Astrocyte of the spinal cord (primary cell): ENCODE measurements at regions not wholly inside any gene's neighbourhood (a gene's known extent, or its start where the extent isn't known, plus 50 kb on each side); places are given as distances from the start of the nearest gene placed in this dataset.

Source experiments
- DNase-seq: peaks from one replicate; pipeline ENCODE4 v3.0.0; 2011; ENCODE audit warnings: low read depth, low spot score
- H3K4me3 ChIP-seq: 2 replicates; pipeline ENCODE4 v1.5.1; 2011; ENCODE audit warnings: low read depth, mild to moderate bottlenecking, low read length, moderate library complexity
- CTCF ChIP-seq: IDR thresholded peaks from 2 replicates; pipeline ENCODE4 v1.5.1; 2012; ENCODE audit warnings: low read depth, mild to moderate bottlenecking, low read length, inconsistent platforms
- in situ Hi-C: cut with HindIII; loops from 2 replicates; pipeline ENCODE4 v1.10.0; 2017; ENCODE audit warnings: low sequenced_read_pairs

GRCh38 chr12:42660968-42661937 lies 71.7 kb upstream of the PRICKLE1 start:
- in situ Hi-C loops = no loop called here
- no peak overlapping the region for H3K4me3 ChIP-seq
- DNase-seq = no peak
- TF ChIP-seq CTCF = no peak

GRCh38 chr12:42660117-42660516 lies 70.6 kb upstream of the PRICKLE1 start:
- in situ Hi-C loops = no loop called here
- TF ChIP-seq CTCF = no peak
- DNase-seq = no peak

GRCh38 chr12:42652048-42652447 lies 62.5 kb upstream of the PRICKLE1 start:
- no peak for TF ChIP-seq CTCF
- in situ Hi-C loops = no loop called here
- H3K4me3 ChIP-seq = no peak overlapping the region
- DNase-seq = no peak

More at GRCh38 chr12:42660117-42660516, 70.6 kb upstream of the PRICKLE1 start:
- H3K4me3 ChIP-seq = no peak overlapping the region

GRCh38 chr12:42648061-42648460 lies 58.5 kb upstream of the PRICKLE1 start:
- H3K4me3 ChIP-seq = no peak overlapping the region
- TF ChIP-seq CTCF = no peak
- peak; percentile 11 for DNase-seq
- in situ Hi-C loops = no loop called here

- TF ChIP-seq CTCF = no peak
- no peak overlapping the region for H3K4me3 ChIP-seq
- in situ Hi-C loops = no loop called here
- no peak for DNase-seq
Measured at GRCh38 chr12:42643881-42644579, 54.5 kb upstream of the PRICKLE1 start.

- in situ Hi-C loops = no loop called here
- no peak for TF ChIP-seq CTCF
- no peak overlapping the region for H3K4me3 ChIP-seq
- DNase-seq = peak; percentile 27
Measured at GRCh38 chr12:42641221-42641885, 51.8 kb upstream of the PRICKLE1 start.
